ENCODE measurements at regions not wholly inside any gene's neighbourhood (a gene's known extent, or its start where the extent isn't known, plus 50 kb on each side); places are given as distances from the start of the nearest gene placed in this dataset.

GRCh38 chr2:136527560-136527959 lies 237.8 kb upstream of the THSD7B start:
- TF ChIP-seq Cebpa-rat (IDR thresholded peaks at IDR 0.05), result no peak
- H3K4me1 ChIP-seq, result no peaks in the 10 kb centered on the region
- no peaks in the 10 kb centered on the region for H3K36me3 ChIP-seq
- H4K20me1 ChIP-seq, result peaks cover 23% of the 10 kb centered on the region; the same call in 1 of the 2 replicates
- no peak overlapping the region for H3K27ac ChIP-seq
- no peaks in the 10 kb centered on the region for H3K9me3 ChIP-seq
- no peak overlapping the region for H3K4me2 ChIP-seq
- no peak overlapping the region for H3K9ac ChIP-seq
- H3K4me3 ChIP-seq, result no peak overlapping the region
- no peaks in the 10 kb centered on the region for H3K27me3 ChIP-seq

- Histone ChIP-seq H4K20me1 (peaks cover 13% of the 10 kb centered on the region; the same call in 1 of the 2 replicates), H3K9ac (no peak overlapping the region), H3K27ac (no peak overlapping the region), H3K27me3 (no peaks in the 10 kb centered on the region), H3K9me3 (no peaks in the 10 kb centered on the region), H3K4me1 (peaks cover 4% of the 10 kb centered on the region), H3K4me2 (no peak overlapping the region), H3K36me3 (no peaks in the 10 kb centered on the region), H3K4me3 (no peak overlapping the region)
- TF ChIP-seq Cebpa-rat (IDR thresholded peaks at IDR 0.05), result no peak
Observed at GRCh38 chr2:136522724-136523123, 242.6 kb upstream of the THSD7B start.

GRCh38 chr2:136517716-136518115 lies 247.6 kb upstream of the THSD7B start:
- H4K20me1 ChIP-seq, result no peaks in the 10 kb centered on the region
- H3K4me1 ChIP-seq, result peaks cover 17% of the 10 kb centered on the region
- H3K4me3 ChIP-seq, result no peak overlapping the region
- H3K9ac ChIP-seq, result no peak overlapping the region
- no peak for TF ChIP-seq Cebpa-rat (IDR thresholded peaks at IDR 0.05)
- H3K36me3 ChIP-seq, result no peaks in the 10 kb centered on the region
- H3K27ac ChIP-seq, result no peak overlapping the region
- H3K27me3 ChIP-seq, result no peaks in the 10 kb centered on the region
- H3K9me3 ChIP-seq, result no peaks in the 10 kb centered on the region
- peak overlapping the region; percentile 45 for H3K4me2 ChIP-seq

GRCh38 chr2:136510244-136510643 lies 255.1 kb upstream of the THSD7B start:
- H3K4me2 ChIP-seq, result no peak overlapping the region
- H3K27ac ChIP-seq, result no peak overlapping the region
- H3K4me3 ChIP-seq, result no peak overlapping the region
- no peaks in the 10 kb centered on the region for H3K36me3 ChIP-seq
- H3K9ac ChIP-seq, result no peak overlapping the region
- no peak for TF ChIP-seq Cebpa-rat (IDR thresholded peaks at IDR 0.05)
- no peaks in the 10 kb centered on the region for H3K27me3 ChIP-seq
- H4K20me1 ChIP-seq, result no peaks in the 10 kb centered on the region
- H3K9me3 ChIP-seq, result no peaks in the 10 kb centered on the region
- peaks cover under 1% of the 10 kb centered on the region; the same call in 1 of the 2 replicates for H3K4me1 ChIP-seq

GRCh38 chr2:136505462-136505861 lies 259.9 kb upstream of the THSD7B start:
- Histone ChIP-seq H3K9ac (no peak overlapping the region), H3K36me3 (no peaks in the 10 kb centered on the region), H4K20me1 (no peaks in the 10 kb centered on the region), H3K4me1 (no peaks in the 10 kb centered on the region), H3K27ac (no peak overlapping the region), H3K27me3 (no peaks in the 10 kb centered on the region), H3K4me3 (no peak overlapping the region), H3K9me3 (no peaks in the 10 kb centered on the region), H3K4me2 (no peak overlapping the region)
- TF ChIP-seq Cebpa-rat (IDR thresholded peaks at IDR 0.05), result no peak

- Histone ChIP-seq H3K27ac (no peak overlapping the region), H3K9ac (no peak overlapping the region), H3K4me3 (no peak overlapping the region), H3K36me3 (no peaks in the 10 kb centered on the region), H3K9me3 (no peaks in the 10 kb centered on the region), H4K20me1 (no peaks in the 10 kb centered on the region), H3K4me1 (no peaks in the 10 kb centered on the region), H3K4me2 (no peak overlapping the region), H3K27me3 (no peaks in the 10 kb centered on the region)
- TF ChIP-seq Cebpa-rat (IDR thresholded peaks at IDR 0.05), result no peak
Observed at GRCh38 chr2:136502660-136503059, 262.7 kb upstream of the THSD7B start.

- no peaks in the 10 kb centered on the region for H4K20me1 ChIP-seq
- H3K4me2 ChIP-seq, result no peak overlapping the region
- TF ChIP-seq Cebpa-rat (IDR thresholded peaks at IDR 0.05), result no peak
- H3K4me1 ChIP-seq, result no peaks in the 10 kb centered on the region
- H3K9ac ChIP-seq, result no peak overlapping the region
- no peak overlapping the region for H3K27ac ChIP-seq
- H3K4me3 ChIP-seq, result no peak overlapping the region
- no peaks in the 10 kb centered on the region for H3K36me3 ChIP-seq
- H3K9me3 ChIP-seq, result no peaks in the 10 kb centered on the region
- no peaks in the 10 kb centered on the region for H3K27me3 ChIP-seq
Observed at GRCh38 chr2:136497709-136498108, 267.6 kb upstream of the THSD7B start.

- H3K4me3 ChIP-seq, result no peak overlapping the region
- no peaks in the 10 kb centered on the region for H3K4me1 ChIP-seq
- H4K20me1 ChIP-seq, result no peaks in the 10 kb centered on the region
- H3K27me3 ChIP-seq, result no peaks in the 10 kb centered on the region
- H3K9ac ChIP-seq, result no peak overlapping the region
- no peaks in the 10 kb centered on the region for H3K36me3 ChIP-seq
- no peak overlapping the region for H3K27ac ChIP-seq
- H3K4me2 ChIP-seq, result no peak overlapping the region
- no peaks in the 10 kb centered on the region for H3K9me3 ChIP-seq
- TF ChIP-seq Cebpa-rat (IDR thresholded peaks at IDR 0.05), result no peak
Observed at GRCh38 chr2:136496966-136497365, 268.4 kb upstream of the THSD7B start.

- no peak overlapping the region for H3K4me3 ChIP-seq
- no peaks in the 10 kb centered on the region for H3K27me3 ChIP-seq
- no peak overlapping the region for H3K27ac ChIP-seq
- no peaks in the 10 kb centered on the region for H3K4me1 ChIP-seq
- no peak for TF ChIP-seq Cebpa-rat (IDR thresholded peaks at IDR 0.05)
- no peak overlapping the region for H3K4me2 ChIP-seq
- H3K36me3 ChIP-seq, result no peaks in the 10 kb centered on the region
- no peaks in the 10 kb centered on the region for H4K20me1 ChIP-seq
- H3K9ac ChIP-seq, result no peak overlapping the region
- H3K9me3 ChIP-seq, result no peaks in the 10 kb centered on the region
Observed at GRCh38 chr2:136495636-136496035, 269.7 kb upstream of the THSD7B start.

GRCh38 chr2:136492901-136493300 lies 272.4 kb upstream of the THSD7B start:
- Histone ChIP-seq H3K9me3 (no peaks in the 10 kb centered on the region; the same call in 1 of the 2 replicates), H3K27me3 (no peaks in the 10 kb centered on the region), H3K9ac (no peak overlapping the region), H3K4me1 (no peaks in the 10 kb centered on the region), H4K20me1 (no peaks in the 10 kb centered on the region), H3K4me3 (no peak overlapping the region), H3K4me2 (no peak overlapping the region), H3K27ac (no peak overlapping the region), H3K36me3 (no peaks in the 10 kb centered on the region)
- peak; percentile 69; the same call in 1 of the 2 replicates for TF ChIP-seq Cebpa-rat (IDR thresholded peaks at IDR 0.05)

GRCh38 chr2:136490100-136490499 lies 275.2 kb upstream of the THSD7B start:
- Histone ChIP-seq H3K9ac (no peak overlapping the region), H3K27ac (no peak overlapping the region), H3K27me3 (no peaks in the 10 kb centered on the region), H3K4me2 (no peak overlapping the region), H3K36me3 (no peaks in the 10 kb centered on the region), H3K4me1 (no peaks in the 10 kb centered on the region), H3K9me3 (no peaks in the 10 kb centered on the region; the same call in 1 of the 2 replicates), H4K20me1 (no peaks in the 10 kb centered on the region), H3K4me3 (no peak overlapping the region)
- TF ChIP-seq Cebpa-rat (IDR thresholded peaks at IDR 0.05), result no peak
